ENCODE measurements at regions not wholly inside any gene's neighbourhood (a gene's known extent, or its start where the extent isn't known, plus 50 kb on each side); places are given as distances from the start of the nearest gene placed in this dataset.
"Not testable (repeated sequence)": the region's sequence is repeated elsewhere in the genome, so short reads cannot be mapped to it uniquely, and the experiment has no call there.

DNA sequence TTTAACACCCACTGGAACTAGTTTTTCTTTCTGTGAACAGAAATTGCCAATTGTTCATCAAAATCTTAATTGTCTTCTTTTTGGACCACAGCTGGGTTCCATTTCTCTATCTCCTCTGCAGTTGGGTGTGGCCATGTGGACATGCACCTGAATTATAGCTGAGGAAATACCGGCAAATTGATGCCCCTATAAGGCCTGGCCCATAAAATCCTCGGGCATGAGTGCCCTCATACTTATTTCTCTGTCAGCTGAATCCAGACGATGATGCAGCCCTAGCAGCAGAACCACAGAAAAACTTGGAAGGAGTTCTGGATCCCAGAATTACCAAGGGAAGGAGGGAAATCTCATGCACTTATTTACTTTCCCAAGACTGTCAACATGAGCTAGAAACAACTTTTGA, 249.0 kb downstream of the CYRIA start:
- no peaks in the 10 kb centered on the region for H3K4me1 ChIP-seq (replicated peaks in 1 of 2)
- no peak overlapping the region for H3K4me3 ChIP-seq
- no peaks in the 10 kb centered on the region for H3K27me3 ChIP-seq
- no peaks in the 10 kb centered on the region for H3K9me3 ChIP-seq (replicated peaks in 1 of 3)
- 54 to 87% (median 81%) methylated on average over 3 of the region's 3 CpGs for WGBS, 4 donors
- H3K36me3 ChIP-seq (replicated peaks in 1 of 2), result no peaks in the 10 kb centered on the region
- intact Hi-C loops (cut with DNase I), result no loop called here
- no peak for TF ChIP-seq POLR2A (IDR thresholded peaks at IDR 0.05)
- TF ChIP-seq, protein P1, sequence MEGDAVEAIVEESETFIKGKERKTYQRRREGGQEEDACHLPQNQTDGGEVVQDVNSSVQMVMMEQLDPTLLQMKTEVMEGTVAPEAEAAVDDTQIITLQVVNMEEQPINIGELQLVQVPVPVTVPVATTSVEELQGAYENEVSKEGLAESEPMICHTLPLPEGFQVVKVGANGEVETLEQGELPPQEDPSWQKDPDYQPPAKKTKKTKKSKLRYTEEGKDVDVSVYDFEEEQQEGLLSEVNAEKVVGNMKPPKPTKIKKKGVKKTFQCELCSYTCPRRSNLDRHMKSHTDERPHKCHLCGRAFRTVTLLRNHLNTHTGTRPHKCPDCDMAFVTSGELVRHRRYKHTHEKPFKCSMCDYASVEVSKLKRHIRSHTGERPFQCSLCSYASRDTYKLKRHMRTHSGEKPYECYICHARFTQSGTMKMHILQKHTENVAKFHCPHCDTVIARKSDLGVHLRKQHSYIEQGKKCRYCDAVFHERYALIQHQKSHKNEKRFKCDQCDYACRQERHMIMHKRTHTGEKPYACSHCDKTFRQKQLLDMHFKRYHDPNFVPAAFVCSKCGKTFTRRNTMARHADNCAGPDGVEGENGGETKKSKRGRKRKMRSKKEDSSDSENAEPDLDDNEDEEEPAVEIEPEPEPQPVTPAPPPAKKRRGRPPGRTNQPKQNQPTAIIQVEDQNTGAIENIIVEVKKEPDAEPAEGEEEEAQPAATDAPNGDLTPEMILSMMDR (IDR thresholded peaks at IDR 0.05), result no peak
- DNase-seq, result no peak
- H3K27ac ChIP-seq, result no peak overlapping the region

DNA sequence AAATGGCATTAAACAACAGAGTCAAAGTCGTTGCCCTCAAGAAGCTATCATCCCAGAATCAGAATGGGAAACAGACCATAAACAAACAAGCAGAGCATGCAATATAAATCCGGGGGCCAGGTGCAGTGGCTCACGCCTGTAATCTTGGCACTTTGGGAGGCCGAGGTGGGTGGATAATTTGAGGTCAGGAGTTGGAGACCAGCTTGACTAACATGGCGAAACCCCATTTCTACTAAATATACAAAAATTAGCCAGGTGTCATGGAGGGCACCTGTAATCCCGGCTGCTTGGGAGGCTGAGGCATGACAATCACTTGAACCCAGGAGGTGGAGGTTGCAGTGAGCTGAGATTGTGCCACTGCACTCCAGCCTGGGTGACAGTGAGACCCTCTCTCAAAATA, 249.8 kb downstream of the CYRIA start:
- H3K9me3 ChIP-seq (replicated peaks in 1 of 3); DNase-seq; H3K27me3 ChIP-seq; intact Hi-C loops (cut with DNase I); H3K36me3 ChIP-seq (replicated peaks in 1 of 2); H3K4me3 ChIP-seq; H3K27ac ChIP-seq; H3K4me1 ChIP-seq (replicated peaks in 1 of 2): not testable (repeated sequence)
- WGBS, 4 donors, result 85 to 86% (median 85%) methylated on average over 6 of the region's 6 CpGs

GRCh38 chr2:16413947-16414346, 251.7 kb downstream of the CYRIA start:
- Histone ChIP-seq H3K9me3 (replicated peaks in 1 of 3) (no peaks in the 10 kb centered on the region), H3K27me3 (no peaks in the 10 kb centered on the region), H3K4me3 (no peak overlapping the region), H3K4me1 (replicated peaks in 1 of 2) (no peaks in the 10 kb centered on the region), H3K36me3 (replicated peaks in 1 of 2) (no peaks in the 10 kb centered on the region), H3K27ac (no peak overlapping the region)
- TF ChIP-seq, protein P1 (IDR thresholded peaks at IDR 0.05), result no peak
- TF ChIP-seq POLR2A (IDR thresholded peaks at IDR 0.05), result no peak
- no peak for DNase-seq
- intact Hi-C loops (cut with DNase I), result no loop called here
- WGBS, 4 donors, result 70 to 93% (median 75%) methylated on average over 1 of the region's 1 CpG

GRCh38 chr2:16413285-16413684, 252.3 kb downstream of the CYRIA start:
- Histone ChIP-seq H3K4me3 (no peak overlapping the region), H3K27ac (no peak overlapping the region), H3K4me1 (replicated peaks in 1 of 2) (no peaks in the 10 kb centered on the region), H3K9me3 (replicated peaks in 1 of 3) (no peaks in the 10 kb centered on the region), H3K27me3 (no peaks in the 10 kb centered on the region), H3K36me3 (replicated peaks in 1 of 2) (no peaks in the 10 kb centered on the region)
- WGBS, 4 donors, result 54 to 63% (median 58%) methylated on average over 5 of the region's 5 CpGs
- no peak for DNase-seq
- no peak for TF ChIP-seq POLR2A (IDR thresholded peaks at IDR 0.05)
- TF ChIP-seq, protein P1 (IDR thresholded peaks at IDR 0.05), result no peak
- intact Hi-C loops (cut with DNase I), result no loop called here

DNA sequence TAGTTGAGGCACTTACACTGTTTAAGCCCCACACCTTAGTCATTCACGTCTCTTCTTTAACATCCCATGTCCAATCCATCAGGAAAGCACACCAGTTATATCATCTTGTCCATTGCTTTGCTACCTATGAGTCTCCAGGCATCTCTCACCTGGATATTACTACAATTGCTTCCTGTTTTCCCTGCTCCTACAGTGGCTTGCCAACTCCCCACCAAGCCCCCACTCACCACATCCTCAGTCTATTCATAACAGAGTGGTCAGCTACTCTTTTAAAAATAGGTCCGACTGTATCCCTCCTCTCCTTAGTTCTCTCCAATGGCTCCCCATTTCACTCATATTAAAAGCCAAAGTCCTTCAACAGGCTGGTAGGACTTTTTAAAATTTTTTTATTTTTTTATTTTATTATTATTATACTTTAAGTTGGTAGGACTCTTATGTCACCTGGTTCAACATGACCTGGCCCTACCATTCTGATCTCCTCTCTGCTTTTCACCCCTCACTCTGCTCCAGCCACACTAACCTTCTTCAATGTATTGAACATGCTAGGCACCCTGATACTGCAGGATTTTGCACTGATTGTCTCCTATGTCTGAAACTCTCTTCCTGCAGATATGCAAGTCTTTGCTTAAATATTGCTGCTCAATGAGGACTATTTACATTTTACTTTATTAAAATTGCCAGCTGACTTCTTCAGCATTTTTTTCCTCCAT, 253.2 kb downstream of the CYRIA start:
- intact Hi-C loops (cut with DNase I), result no loop called here
- DNase-seq, result no peak
- no peaks in the 10 kb centered on the region for H3K9me3 ChIP-seq (replicated peaks in 1 of 3)
- WGBS, 4 donors, result 77 to 92% (median 87%) methylated on average over 2 of the region's 2 CpGs
- no peak for TF ChIP-seq POLR2A (IDR thresholded peaks at IDR 0.05)
- TF ChIP-seq, protein P1 (IDR thresholded peaks at IDR 0.05), result no peak
- no peaks in the 10 kb centered on the region for H3K4me1 ChIP-seq (replicated peaks in 1 of 2)
- H3K27ac ChIP-seq, result no peak overlapping the region
- no peaks in the 10 kb centered on the region for H3K27me3 ChIP-seq
- no peaks in the 10 kb centered on the region for H3K36me3 ChIP-seq (replicated peaks in 1 of 2)
- H3K4me3 ChIP-seq, result no peak overlapping the region
